Ectodermal cell (in vitro differentiated cells): ENCODE measurements at regions not wholly inside any gene's neighbourhood (a gene's known extent, or its start where the extent isn't known, plus 50 kb on each side); places are given as distances from the start of the nearest gene placed in this dataset.

ENCODE experiments used
- H3K27ac ChIP-seq: 2 replicates; pipeline ENCODE4 v1.7.0; 2013; ENCODE audit warnings: mild to moderate bottlenecking, low read depth, low read length; ENCODE audit not compliant: insufficient read depth, poor library complexity, severe bottlenecking
- H3K27me3 ChIP-seq: 2 replicates; pipeline ENCODE4 v1.7.0; 2013; ENCODE audit warnings: mild to moderate bottlenecking, low read length; ENCODE audit not compliant: insufficient read depth, control insufficient read depth, poor library complexity, severe bottlenecking
- H3K36me3 ChIP-seq: one replicate; pipeline ENCODE4 v1.7.0; 2013; ENCODE audit warnings: low read length; ENCODE audit not compliant: control insufficient read depth, insufficient read depth
- H3K4me1 ChIP-seq: one replicate; pipeline ENCODE4 v1.7.0; 2013; ENCODE audit warnings: low read length; ENCODE audit not compliant: control insufficient read depth, insufficient read depth
- H3K4me3 ChIP-seq: 2 replicates; pipeline ENCODE4 v1.7.0; 2013; ENCODE audit warnings: low read depth, low read length, control low read depth; ENCODE audit not compliant: insufficient read depth
- H3K9me3 ChIP-seq: 2 replicates; pipeline ENCODE4 v1.7.0; 2013; ENCODE audit warnings: mild to moderate bottlenecking, low read length, moderate library complexity; ENCODE audit not compliant: control insufficient read depth
- WGBS, 2 experiments: methylation state at CpG; one replicate each; pipeline ENCODE4 v1.1.7; 2013; ENCODE audit warnings: missing lambda C conversion rate in 2 of 2; 5-methylcytosine and 5-hydroxymethylcytosine counted together

- H3K27me3 ChIP-seq = no peaks in the 10 kb centered on the region
- 90 to 93% methylated on average over 5 of the region's 5 CpGs for WGBS, 2 experiments
- H3K4me1 ChIP-seq = peaks cover 11% of the 10 kb centered on the region
- H3K9me3 ChIP-seq = no peaks in the 10 kb centered on the region
- H3K4me3 ChIP-seq = no peak overlapping the region
- no peaks in the 10 kb centered on the region for H3K36me3 ChIP-seq
- H3K27ac ChIP-seq = no peak overlapping the region
Measured at GRCh38 chr10:24793648-24794379, 70.1 kb upstream of the ARHGAP21 start.

- Histone ChIP-seq H3K4me3 (no peak overlapping the region), H3K4me1 (peaks cover 11% of the 10 kb centered on the region), H3K9me3 (no peaks in the 10 kb centered on the region), H3K27ac (no peak overlapping the region), H3K36me3 (no peaks in the 10 kb centered on the region), H3K27me3 (no peaks in the 10 kb centered on the region)
- 76 to 91% methylated on average over 2 of the region's 2 CpGs for WGBS, 2 experiments
Measured at GRCh38 chr10:24792638-24793037, 69.0 kb upstream of the ARHGAP21 start.

GRCh38 chr10:24791084-24791726, 67.5 kb upstream of the ARHGAP21 start:
- H3K27ac ChIP-seq = no peak overlapping the region
- H3K4me1 ChIP-seq = peaks cover 11% of the 10 kb centered on the region
- 92 to 97% methylated on average over 7 of the region's 7 CpGs for WGBS, 2 experiments
- H3K27me3 ChIP-seq = no peaks in the 10 kb centered on the region
- H3K4me3 ChIP-seq = no peak overlapping the region
- H3K36me3 ChIP-seq = no peaks in the 10 kb centered on the region
- H3K9me3 ChIP-seq = no peaks in the 10 kb centered on the region

GRCh38 chr10:24790599-24790998, 66.9 kb upstream of the ARHGAP21 start:
- WGBS, 2 experiments = 55 to 60% methylated on average over 11 of the region's 11 CpGs
- Histone ChIP-seq H3K27me3 (no peaks in the 10 kb centered on the region), H3K4me1 (peaks cover 11% of the 10 kb centered on the region), H3K27ac (peak overlapping the region; percentile 51), H3K36me3 (no peaks in the 10 kb centered on the region), H3K9me3 (no peaks in the 10 kb centered on the region), H3K4me3 (no peak overlapping the region)

- Histone ChIP-seq H3K27me3 (no peaks in the 10 kb centered on the region), H3K27ac (peak overlapping the region; percentile 51), H3K36me3 (no peaks in the 10 kb centered on the region), H3K9me3 (no peaks in the 10 kb centered on the region), H3K4me3 (no peak overlapping the region), H3K4me1 (peaks cover 11% of the 10 kb centered on the region)
- WGBS, 2 experiments = 84 to 92% methylated on average over 7 of the region's 7 CpGs
Measured at GRCh38 chr10:24790073-24790472, 66.4 kb upstream of the ARHGAP21 start.

GRCh38 chr10:24784923-24785322, 61.2 kb upstream of the ARHGAP21 start:
- no peaks in the 10 kb centered on the region for H3K9me3 ChIP-seq
- no peak overlapping the region for H3K4me3 ChIP-seq
- no peaks in the 10 kb centered on the region for H3K27me3 ChIP-seq
- no peak overlapping the region for H3K27ac ChIP-seq
- no peaks in the 10 kb centered on the region for H3K36me3 ChIP-seq
- peaks cover 4% of the 10 kb centered on the region for H3K4me1 ChIP-seq
- WGBS, 2 experiments = 95 to 99% methylated on average over 6 of the region's 6 CpGs

- H3K9me3 ChIP-seq = no peaks in the 10 kb centered on the region
Measured at GRCh38 chr10:24784061-24784460, 60.4 kb upstream of the ARHGAP21 start.

GRCh38 chr10:24783504-24783903, 59.8 kb upstream of the ARHGAP21 start:
- 92% methylated on average over 4 of the region's 4 CpGs for WGBS, 2 experiments
- no peaks in the 10 kb centered on the region for H3K27me3 ChIP-seq
- H3K27ac ChIP-seq = no peak overlapping the region
- no peaks in the 10 kb centered on the region for H3K9me3 ChIP-seq
- no peaks in the 10 kb centered on the region for H3K36me3 ChIP-seq
- no peak overlapping the region for H3K4me3 ChIP-seq
- H3K4me1 ChIP-seq = no peaks in the 10 kb centered on the region

More at GRCh38 chr10:24784061-24784460, 60.4 kb upstream of the ARHGAP21 start:
- Histone ChIP-seq H3K4me1 (no peaks in the 10 kb centered on the region), H3K27ac (no peak overlapping the region), H3K27me3 (no peaks in the 10 kb centered on the region), H3K4me3 (no peak overlapping the region), H3K36me3 (no peaks in the 10 kb centered on the region)
- 93 to 96% methylated on average over 12 of the region's 12 CpGs for WGBS, 2 experiments

- Histone ChIP-seq H3K27ac (no peak overlapping the region), H3K4me1 (no peaks in the 10 kb centered on the region), H3K36me3 (no peaks in the 10 kb centered on the region), H3K4me3 (no peak overlapping the region), H3K27me3 (no peaks in the 10 kb centered on the region), H3K9me3 (no peaks in the 10 kb centered on the region)
- 100% methylated on average over 1 of the region's 1 CpG; no CpG with 5 or more reads in 1 of the 2 experiments for WGBS, 2 experiments
Measured at GRCh38 chr10:24779737-24780136, 56.0 kb upstream of the ARHGAP21 start.

- no peak overlapping the region for H3K4me3 ChIP-seq
- no peak overlapping the region for H3K27ac ChIP-seq
- WGBS, 2 experiments = 81 to 96% methylated on average over 7 of the region's 7 CpGs
- H3K27me3 ChIP-seq = no peaks in the 10 kb centered on the region
- H3K4me1 ChIP-seq = no peaks in the 10 kb centered on the region
- H3K9me3 ChIP-seq = no peaks in the 10 kb centered on the region
- H3K36me3 ChIP-seq = no peaks in the 10 kb centered on the region
Measured at GRCh38 chr10:24778298-24778697, 54.6 kb upstream of the ARHGAP21 start.
